H1 (cell line): ENCODE measurements at regions not wholly inside any gene's neighbourhood (a gene's known extent, or its start where the extent isn't known, plus 50 kb on each side); places are given as distances from the start of the nearest gene placed in this dataset.

Experiments
- GABPA ChIP-seq: IDR thresholded peaks from 2 replicates; pipeline ENCODE4 v1.6.1; 2011; ENCODE audit warnings: mild to moderate bottlenecking, low read length, moderate library complexity, borderline replicate concordance; ENCODE audit not compliant: insufficient read depth
- TBP ChIP-seq: IDR thresholded peaks from 2 replicates; pipeline ENCODE4 v1.6.1; 2011; ENCODE audit warnings: low read depth, low read length, improper control_type of control experiment

GRCh38 chr6:6808915-6809314 is 220.4 kb downstream of the LY86 start (continued):
- TF ChIP-seq GABPA (no peak), TBP (no peak)
- TF ChIP-seq, all 59 proteins: peak for 0
